ENCODE measurements at regions not wholly inside any gene's neighbourhood (a gene's known extent, or its start where the extent isn't known, plus 50 kb on each side); places are given as distances from the start of the nearest gene placed in this dataset.

DNA sequence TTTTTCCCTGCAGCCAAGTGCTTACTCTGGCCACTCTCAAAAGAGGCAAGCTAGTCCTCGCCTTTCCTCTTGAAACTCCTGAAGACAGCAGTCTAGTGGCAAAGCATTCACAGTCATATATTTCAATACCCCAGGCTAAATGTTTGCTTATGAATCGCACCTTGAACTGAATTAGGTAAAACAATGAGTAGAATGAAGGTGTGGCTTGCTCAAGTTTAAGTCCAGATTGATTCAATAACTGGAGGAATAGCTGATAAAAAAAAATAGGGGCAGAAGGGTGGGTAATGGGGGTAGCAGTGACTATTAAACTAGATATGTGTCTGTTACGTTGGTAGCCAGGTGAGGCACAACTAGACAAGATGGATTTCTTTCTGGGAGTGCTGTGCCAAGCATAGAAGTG is 88.2 kb upstream of the EPB41L3 start:
- DNase-seq: no peak

DNA sequence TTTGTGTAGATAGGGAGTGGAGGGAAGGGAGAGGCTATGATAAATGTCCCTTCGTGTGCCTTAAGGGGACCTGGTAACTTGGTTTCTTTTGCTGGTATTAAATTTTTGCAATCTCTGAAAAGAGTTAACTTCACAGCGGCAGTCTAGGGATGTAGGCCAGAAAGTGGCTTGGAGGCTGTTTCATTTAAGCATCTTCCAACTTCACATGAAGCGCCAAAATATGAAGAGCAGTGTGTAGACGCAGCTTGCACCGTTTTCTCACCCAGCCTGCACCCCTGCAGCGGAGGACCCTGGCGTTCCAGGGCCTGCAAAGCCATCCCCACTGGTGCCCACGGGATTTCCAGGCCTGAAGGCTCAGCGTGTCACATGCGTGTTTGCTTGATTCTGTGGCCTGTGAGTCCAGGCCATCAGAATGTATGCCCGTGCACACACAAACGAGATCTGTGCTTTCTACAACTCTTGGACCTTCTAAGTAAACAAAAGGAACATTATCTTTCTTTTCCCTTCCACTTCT is 87.2 kb upstream of the EPB41L3 start:
- DNase-seq: no peak

DNA sequence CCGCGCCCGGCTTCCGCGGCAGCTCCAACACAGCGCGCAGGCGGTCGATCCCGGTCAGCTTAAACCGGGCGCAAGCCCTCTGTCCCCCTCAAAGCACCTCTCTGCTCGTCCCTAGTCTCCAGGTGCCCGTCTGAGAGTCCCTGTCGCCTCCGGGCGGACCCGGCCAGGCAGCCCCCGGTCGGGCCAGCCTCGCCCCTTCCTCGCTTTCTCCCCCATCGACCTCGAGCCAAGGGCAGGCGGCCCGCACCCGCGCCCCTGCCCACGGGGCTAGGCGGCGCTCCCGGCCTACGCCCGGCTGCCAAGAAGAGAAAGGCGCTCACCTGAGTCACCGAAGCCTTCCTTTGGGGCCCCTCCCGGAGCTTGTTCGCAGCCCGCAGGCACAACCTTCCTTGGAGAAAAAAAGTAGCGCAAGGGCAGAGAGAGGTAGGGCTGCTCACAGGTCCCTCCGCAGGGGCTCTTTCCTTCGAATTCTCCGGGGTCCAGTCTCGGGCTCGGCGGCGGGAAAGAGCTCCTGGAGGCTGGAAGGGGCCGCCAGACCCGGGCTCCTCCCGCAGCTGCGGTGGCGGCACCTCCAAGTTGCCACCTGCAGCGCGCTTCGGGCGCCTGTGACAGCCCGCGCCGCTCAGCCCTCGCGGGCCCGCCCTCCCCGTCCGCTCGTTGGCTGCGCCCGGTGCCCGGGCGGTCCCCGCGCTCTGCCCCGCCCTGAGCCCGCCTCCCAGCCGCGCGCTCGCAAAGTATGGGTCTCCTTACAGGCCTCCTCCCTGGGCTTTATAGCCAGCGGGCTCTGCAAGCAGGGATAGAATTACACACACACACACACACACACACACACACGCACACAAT is 86.5 kb upstream of the EPB41L3 start:
- DNase-seq: peak; percentile 11

DNA sequence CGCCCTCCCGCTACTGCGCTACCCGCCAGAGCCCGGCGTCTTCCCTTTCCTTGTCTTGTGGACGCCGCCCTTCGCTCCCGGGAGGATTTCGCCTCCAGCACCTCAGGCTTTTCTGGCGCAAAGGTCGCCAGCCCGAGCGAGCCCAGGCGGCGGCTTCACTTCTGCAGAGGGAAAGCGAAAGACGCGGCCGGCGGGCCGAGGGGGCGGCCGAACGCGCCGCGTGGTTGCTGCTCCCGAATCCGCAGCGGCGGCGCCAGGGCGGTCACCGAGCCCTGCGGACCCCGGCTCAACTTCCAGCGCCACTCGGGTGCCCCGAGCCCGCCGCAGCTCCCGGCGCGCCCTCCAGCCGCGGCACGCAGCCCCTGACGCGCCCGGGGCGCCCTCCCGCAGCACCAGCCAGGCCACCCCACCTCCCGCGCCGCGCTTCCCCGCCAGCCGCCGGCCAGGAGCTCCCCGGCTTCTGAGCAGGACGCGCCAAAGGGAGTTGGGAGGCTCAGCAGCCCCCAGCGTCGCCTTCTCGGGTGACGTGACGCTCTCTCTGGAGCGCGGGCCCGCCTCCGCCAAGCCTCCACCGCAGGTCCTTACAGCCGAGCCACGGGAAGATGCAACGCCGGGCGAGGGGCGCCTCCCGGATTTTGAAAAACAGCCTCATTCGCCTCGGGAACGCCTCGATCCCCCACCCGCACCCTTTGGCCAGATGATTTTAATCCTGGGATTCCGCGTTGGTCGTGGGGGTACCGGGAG is 84.9 kb upstream of the EPB41L3 start:
- no peak for DNase-seq

DNA sequence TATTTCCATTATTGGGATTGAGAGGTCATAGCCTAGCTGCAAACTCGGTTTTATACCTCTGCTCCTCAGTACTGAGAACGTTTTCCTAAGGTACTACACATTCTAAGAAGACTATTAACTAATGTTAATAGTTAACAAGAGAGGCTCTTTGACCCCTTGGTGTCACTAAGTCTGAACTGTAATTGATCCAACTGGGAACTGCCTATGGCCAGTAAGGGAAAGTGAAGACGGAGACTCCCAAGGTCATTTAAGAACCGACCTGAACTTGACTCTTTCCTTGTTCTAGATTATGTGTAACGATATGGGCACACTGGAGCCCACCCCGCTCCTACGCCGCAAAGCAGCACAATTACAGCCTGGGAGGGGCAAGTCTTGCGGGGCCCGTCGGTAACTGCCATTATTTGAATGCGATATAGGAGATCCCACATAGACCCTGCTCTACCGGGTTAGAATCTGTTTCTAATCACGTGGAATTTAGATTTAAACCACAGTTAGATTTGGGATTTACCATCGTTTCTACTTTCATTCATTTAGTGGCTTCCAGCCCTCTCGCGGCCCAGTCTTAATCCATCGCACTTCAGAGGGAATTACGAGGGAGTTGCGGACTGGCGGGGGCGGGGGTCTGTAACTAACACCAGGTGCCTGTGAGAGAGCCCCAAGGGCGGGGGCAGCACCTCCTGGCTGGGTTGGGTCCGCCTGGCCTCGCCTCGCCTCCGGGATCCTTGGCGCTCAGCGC is 84.1 kb upstream of the EPB41L3 start:
- DNase-seq: no peak

DNA sequence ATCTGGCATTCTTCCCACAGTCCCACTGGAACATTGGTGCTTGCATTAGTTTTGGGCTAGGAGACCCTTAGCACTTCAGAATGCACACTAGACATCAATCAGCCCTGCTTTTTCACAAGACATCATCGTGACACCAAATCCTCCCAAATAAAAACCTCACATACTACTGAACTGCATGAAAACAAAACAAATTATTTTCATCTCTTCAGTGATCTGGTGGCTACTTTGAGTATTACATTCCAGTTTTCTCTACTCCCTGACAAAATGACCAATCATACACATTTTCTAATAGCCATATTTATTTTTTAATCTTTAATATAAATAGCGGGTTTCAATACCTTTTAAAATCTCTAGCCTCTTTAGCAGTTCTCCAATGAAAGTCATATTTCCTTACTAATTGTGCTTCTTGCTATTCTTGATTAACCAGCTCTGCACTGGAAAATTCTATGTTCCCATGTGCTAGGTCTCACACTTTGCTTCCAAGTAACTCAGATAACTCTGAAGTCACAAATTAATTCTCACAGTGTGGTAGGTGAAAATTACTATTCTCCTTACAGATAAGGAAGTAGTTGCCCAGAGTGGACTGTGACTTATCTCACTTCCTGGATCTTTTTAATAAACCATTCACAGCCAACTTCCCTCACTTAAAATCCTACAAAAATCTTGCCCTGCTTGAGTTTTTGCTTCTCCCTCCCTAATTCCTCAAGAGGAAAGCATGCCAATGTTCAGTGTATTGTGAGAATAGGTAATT is 82.5 kb upstream of the EPB41L3 start:
- no peak for DNase-seq

DNA sequence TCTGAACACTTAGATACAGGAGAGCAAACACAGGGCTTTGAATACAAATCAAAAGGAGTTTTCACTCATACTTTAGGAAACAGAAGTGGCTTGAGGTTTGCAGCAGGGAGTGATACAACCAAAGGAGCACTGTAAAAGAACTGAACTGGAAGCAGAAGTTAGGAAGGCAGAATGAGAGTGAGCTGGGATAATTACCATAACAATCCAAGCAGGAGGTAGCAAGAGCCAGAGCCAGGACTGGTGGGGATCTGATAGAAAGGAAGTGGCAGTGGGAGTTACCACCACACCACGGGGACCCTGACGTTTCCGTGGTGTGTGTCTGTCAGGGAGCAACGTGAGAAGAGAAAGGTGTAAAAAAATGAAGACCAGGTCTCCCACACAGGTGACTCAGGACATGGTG is 81.3 kb upstream of the EPB41L3 start:
- no peak for DNase-seq

DNA sequence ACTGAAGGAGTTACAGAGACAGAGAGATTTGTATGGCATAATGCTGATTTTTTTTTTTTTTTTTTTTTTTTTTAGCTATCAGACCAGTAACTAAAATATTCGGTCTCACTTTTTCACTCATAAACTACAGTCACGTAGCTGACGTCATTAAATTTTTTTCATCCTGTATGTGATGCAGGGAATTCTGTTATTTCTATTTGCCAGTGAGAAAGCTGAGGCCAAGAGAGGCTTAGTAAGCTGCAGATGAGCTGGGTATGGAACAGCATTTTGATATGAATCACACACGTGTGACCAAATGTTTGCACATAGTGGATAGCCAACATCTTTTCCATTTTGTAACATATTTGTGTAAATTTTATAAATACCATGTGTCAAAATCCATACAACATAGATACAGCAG is 79.1 kb upstream of the EPB41L3 start:
- DNase-seq: no peak

DNA sequence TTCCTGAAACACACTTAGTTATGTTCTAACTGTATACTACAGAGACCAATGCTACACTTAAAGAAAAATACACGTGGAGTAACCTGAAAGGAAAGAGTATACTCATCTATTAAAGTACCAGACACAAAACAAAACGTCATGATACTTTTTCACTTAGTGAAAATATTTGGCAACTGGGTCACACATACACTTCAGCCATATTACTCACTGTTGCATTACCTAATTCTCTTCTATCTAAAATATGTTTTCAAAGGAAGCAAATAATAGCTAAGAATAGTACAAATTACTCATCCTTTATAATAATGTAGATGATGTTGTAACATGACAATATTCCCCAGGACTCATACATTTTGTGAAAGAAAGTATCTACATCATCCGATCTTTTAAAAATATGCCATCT is 76.5 kb upstream of the EPB41L3 start:
- DNase-seq: no peak

DNA sequence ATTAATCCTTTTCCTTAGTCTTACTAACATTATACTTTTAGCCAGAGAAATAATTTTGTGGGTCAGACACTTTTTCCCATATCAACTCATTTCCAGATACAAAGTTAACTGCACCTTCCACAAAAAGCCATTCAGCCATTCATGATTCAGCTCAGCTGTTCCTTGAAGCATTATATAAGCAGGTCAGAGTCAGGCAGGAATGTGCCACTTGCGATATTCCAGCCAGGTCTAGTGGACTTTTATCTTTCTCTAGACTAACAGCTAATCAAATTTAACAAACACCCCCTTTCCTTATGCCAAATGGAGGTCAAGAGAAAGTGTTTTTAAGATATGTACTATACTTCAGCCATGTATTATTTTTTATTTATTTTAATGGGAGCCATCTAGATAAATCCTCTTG is 75.6 kb upstream of the EPB41L3 start:
- DNase-seq: no peak

DNA sequence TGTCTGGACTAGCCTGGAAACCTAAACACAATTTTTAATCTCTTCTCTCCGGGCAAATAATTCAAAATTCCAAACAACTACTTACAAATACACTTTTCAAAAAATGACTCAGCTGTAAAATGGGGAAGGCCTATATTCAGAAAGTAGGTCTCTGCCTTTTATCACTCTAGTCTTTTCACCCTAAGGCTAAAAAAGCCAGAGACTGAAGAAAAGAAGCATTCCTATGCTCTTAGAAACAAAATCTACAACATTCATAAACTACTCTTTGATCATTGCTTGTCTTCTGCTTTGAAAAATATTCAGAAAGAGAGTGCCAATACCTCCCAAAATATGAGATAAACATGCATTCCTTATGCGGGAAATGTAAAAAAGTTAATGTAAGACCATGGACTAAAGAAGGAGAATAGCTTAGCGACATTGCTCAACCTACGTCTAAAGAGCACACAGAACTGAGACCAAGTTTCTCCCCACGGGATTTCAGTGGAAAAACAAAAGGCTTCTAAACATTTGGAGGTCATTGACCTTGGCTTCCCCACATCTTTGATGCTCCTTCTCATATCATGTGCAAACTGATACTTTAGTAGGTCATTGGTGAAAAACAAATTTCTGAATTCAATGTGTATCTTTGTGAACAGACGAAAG is 74.4 kb upstream of the EPB41L3 start:
- DNase-seq: no peak

DNA sequence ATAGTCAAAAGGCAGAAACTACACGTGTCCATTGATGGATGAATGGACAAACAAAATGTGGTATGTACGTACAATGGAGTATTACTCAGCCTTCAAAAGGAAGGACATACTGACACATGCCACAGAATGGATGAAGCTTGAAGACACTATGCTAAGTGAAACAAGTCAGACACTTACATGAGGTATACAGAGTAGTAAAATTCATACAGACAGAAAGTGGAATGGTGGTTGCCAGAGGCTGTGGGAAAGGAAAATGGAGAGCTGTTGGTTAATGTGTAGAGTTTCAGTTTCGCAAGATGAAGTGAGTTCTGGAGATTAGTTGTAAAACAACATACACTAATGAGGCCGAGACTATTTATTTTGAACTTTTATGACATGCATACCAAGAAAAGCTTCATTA is 67.4 kb upstream of the EPB41L3 start:
- DNase-seq: no peak

DNA sequence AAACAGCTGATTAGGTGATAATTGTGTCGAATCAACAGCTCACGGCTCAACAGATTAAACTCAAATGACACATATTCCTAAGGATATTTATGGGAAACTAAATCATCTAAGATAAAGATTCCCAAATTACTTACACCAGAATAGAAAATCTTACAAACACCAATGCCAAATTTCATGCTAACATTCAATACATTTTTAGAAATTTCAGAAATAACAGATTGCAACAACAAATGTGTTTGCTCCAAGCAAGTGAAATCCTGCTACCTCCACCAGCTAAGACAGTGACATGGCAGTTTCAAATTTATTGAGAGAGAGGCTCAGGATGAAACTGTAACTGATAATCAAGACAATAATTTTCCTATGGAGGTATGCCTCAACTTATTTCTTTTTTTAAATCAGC is 65.0 kb upstream of the EPB41L3 start:
- no peak for DNase-seq

DNA sequence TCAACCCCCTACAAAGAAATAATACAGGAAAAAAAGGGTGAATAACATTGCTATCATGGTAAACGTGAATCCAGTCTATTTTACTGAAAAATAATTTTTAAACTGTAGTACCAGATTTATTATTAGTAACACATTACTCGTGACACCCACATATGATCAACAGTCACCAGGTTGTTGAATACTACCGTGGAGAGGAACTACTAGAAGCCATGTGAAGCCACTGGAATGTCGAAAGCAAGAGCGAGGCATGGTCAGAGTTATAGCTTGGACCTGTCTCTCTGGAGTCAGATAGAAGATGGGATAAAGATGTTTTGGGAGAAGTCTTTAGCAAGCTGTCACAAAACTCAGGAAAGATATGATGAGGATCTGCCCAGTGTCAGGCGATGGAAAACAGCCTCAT is 63.2 kb upstream of the EPB41L3 start:
- DNase-seq: no peak

DNA sequence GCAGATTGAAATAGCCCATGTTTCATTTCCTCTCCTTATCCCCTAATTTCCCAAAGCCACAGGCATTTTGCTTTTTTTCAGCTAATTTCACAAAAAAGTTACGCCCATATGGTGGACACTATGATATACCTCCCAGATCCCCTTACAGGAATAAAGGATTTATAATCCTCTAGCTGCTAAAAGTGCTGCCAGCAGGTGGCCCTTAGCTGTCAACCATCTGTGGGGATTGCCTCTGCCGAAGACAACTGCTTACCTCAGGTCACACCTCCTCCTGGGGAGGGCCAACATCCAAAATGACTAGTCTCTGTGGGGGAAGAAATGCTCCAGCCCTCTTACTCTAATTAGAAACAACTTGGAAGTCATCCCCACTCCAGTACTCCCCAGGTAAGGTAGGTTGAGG is 61.0 kb upstream of the EPB41L3 start:
- no peak for DNase-seq

DNA sequence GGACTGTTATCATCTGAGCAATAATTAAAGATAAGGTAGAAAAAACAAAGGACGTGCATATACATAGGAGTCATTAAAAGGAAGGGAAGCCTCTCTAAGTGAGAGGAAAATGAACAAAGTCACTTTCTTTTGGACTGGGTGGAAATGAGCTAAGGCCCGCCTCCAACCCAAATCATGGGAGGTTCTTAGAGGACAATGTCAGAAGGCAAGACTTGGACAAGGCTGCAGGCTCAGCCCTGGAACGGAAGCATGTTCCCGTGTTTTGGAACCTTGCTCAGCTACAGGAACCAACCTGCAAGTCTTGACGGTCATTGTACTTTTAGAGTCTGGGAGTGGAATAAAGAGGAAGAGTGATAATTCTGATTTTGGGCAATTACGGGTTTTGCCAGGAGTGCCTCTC is 59.4 kb upstream of the EPB41L3 start:
- no peak for DNase-seq

DNA sequence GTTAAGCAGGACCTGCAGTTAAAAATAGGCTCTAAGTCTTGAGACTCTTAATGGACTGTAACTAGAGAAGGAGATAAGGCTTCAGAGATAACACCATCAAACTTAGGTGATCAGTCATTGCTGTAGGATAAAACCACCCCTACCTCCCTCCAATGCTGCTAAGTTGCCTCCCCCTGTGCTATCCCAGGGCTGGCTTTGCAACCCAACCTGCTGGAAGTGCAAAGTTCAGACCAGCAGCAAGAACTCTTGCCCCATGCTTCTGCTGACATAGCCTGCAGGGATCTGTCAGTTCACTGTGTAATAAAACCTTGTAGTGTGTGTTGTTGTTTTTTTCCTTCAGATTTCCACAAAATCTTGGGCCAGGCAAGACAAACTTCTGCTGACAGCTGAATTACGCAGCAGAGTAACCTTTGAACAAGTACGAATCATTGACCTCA is 57.4 kb upstream of the EPB41L3 start:
- DNase-seq: no peak

DNA sequence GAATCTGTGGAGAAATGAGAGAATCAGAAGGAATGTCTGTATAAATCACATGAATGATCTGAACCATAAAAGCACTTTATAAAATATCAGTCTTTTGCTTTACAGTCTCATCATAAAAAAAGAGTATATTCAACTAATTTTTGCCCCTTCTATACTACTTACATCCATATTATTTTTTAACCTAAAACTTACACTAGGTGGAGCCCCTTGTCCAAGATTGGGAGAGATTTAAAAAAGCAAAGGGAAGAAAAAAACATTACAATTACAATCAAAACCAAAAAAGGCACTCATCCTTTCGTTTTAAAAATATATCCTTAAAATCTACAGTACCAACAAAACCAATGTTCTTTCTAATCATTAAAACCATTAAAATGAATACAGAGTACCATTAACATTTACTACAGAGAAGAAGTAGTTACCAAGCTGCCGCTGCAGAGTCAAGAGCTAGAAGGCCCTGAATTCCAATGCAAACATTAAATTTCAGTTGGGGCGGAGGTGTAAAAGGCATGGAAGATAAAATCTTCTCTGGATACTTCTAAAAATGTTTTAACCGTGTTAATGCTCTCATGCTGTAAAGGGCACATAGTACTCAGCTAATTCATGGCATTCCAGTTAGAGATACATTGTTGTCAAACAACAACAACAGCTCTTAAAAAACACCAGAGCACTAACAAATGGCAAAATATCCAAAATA is 56.7 kb upstream of the EPB41L3 start:
- DNase-seq: no peak

DNA sequence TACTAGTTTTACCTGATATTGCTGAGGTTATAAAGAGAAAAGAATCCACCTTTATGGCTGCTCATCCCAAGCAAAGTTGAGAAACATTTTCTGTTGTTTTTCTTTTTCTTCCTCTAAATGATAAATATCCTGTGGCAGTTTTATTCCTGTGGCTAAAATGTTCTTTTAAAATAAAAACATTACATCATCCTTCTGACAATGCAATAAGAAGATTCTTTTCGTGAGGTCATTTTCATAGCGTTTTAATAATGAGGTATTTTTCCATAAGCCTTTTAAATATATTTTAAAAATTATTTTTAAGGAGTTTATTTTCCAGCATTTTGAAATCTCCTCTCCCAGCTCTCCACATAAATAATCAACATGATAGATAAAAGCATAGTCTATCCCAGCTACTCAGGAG is 52.8 kb upstream of the EPB41L3 start:
- DNase-seq: no peak
